Brain microvascular endothelial cell (primary cell): ENCODE measurements at regions not wholly inside any gene's neighbourhood (a gene's known extent, or its start where the extent isn't known, plus 50 kb on each side); places are given as distances from the start of the nearest gene placed in this dataset.

Experiments used
- DNase-seq: peaks from one replicate; pipeline ENCODE4 v3.0.0-alpha.2; 2020
- H3K27ac ChIP-seq: fragments of 250-450 bp; sonication (Bioruptor Pico); 2 replicates; pipeline ENCODE4 v1.5.1; 2020; ENCODE audit warnings: mild to moderate bottlenecking, moderate library complexity
- H3K27me3 ChIP-seq: fragments of 250-450 bp; sonication (Bioruptor Pico); replicated peaks from 2 replicates; pipeline ENCODE4 v1.5.1; 2020; ENCODE audit warnings: mild to moderate bottlenecking
- H3K36me3 ChIP-seq: fragments of 250-450 bp; sonication (Bioruptor Pico); replicated peaks from 2 replicates; pipeline ENCODE4 v1.5.1; 2020; ENCODE audit warnings: mild to moderate bottlenecking
- H3K4me3 ChIP-seq: 2 replicates; pipeline ENCODE4 v1.5.1; 2011; ENCODE audit warnings: low read depth, mild to moderate bottlenecking, control low read depth, low read length, moderate library complexity
- in situ Hi-C: cut with HindIII; loops from 2 replicates; pipeline ENCODE4 v1.10.0; 2017; ENCODE audit warnings: low sequenced_read_pairs, low pct_ligation_motif_present
- TF ChIP-seq, protein P1 (sequence below): IDR thresholded peaks from 2 replicates; pipeline ENCODE4 v1.5.1; 2011; ENCODE audit warnings: low read depth, mild to moderate bottlenecking, moderate library complexity, low read length, control low read depth, inconsistent platforms; ENCODE audit errors: missing control alignments

DNA sequence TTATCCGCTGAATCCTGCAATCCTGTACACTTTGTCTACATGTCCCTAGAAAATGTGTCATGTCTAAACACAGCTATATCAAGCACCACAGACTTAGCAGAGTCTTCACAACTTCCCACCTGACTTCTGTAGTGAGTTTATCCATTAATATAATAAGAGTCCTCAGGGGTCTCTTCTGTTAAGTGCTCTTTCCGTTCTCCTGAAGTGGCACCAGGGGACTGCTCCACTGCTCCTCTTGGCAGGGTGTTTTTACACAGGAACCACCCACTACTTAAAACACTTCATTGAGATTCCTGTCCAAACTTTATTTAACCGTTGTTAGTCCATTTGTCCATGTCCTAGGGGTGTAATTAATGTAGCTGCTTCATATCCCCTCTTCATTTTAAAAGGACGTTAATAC, 1000.4 kb downstream of the STPG2 start:
- no peak for DNase-seq
- H3K36me3 ChIP-seq, result no peaks in the 10 kb centered on the region
- H3K27me3 ChIP-seq, result no peaks in the 10 kb centered on the region
- no peak overlapping the region for H3K27ac ChIP-seq
- no peak overlapping the region for H3K4me3 ChIP-seq
- TF ChIP-seq, protein P1, sequence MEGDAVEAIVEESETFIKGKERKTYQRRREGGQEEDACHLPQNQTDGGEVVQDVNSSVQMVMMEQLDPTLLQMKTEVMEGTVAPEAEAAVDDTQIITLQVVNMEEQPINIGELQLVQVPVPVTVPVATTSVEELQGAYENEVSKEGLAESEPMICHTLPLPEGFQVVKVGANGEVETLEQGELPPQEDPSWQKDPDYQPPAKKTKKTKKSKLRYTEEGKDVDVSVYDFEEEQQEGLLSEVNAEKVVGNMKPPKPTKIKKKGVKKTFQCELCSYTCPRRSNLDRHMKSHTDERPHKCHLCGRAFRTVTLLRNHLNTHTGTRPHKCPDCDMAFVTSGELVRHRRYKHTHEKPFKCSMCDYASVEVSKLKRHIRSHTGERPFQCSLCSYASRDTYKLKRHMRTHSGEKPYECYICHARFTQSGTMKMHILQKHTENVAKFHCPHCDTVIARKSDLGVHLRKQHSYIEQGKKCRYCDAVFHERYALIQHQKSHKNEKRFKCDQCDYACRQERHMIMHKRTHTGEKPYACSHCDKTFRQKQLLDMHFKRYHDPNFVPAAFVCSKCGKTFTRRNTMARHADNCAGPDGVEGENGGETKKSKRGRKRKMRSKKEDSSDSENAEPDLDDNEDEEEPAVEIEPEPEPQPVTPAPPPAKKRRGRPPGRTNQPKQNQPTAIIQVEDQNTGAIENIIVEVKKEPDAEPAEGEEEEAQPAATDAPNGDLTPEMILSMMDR, result no peak
- in situ Hi-C loops, result no loop called here

DNA sequence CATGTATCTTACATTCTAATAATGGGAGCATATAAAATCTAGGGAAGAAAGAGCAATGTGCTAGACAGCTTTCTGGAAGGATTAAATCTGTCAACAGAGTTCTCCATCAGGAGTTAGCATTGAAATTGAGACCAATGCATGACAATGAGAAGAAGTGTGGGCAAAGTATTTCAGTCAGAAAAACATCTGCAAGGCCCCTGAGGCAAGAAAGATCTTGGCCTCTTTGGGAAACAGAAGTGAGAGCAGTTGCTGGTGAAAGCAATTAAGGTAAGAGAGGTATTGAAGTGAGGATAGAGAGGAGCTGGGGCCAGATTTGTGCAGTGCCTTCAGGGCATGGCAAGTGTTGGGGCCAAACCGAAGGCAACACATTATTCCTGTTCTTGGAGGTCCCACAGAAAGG, 999.1 kb downstream of the STPG2 start:
- TF ChIP-seq, protein P1, result no peak

DNA sequence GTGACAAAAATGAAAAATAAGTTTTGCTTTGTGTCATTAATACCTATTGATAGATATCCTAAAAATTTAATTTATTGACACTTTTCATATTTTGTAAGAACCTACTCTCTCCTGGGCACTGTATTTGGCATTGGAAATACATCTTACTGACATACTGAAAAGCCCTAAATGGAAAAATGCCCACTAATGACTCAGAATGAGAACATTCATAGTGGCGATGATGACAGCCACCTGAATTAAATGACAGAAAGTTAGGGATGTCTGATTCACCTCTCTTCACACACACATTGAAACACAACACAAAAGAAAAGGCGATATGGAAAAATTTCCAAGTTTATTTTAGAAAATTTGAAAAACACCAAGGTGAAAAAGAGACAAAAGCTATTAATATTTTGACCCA, 992.3 kb downstream of the STPG2 start:
- H3K27ac ChIP-seq, result no peak overlapping the region

More for the DNA sequence above, 999.1 kb downstream of the STPG2 start:
- DNase-seq, result no peak
- Histone ChIP-seq H3K36me3 (no peaks in the 10 kb centered on the region), H3K27ac (no peak overlapping the region), H3K4me3 (no peak overlapping the region), H3K27me3 (no peaks in the 10 kb centered on the region)
- in situ Hi-C loops, result no loop called here

DNA sequence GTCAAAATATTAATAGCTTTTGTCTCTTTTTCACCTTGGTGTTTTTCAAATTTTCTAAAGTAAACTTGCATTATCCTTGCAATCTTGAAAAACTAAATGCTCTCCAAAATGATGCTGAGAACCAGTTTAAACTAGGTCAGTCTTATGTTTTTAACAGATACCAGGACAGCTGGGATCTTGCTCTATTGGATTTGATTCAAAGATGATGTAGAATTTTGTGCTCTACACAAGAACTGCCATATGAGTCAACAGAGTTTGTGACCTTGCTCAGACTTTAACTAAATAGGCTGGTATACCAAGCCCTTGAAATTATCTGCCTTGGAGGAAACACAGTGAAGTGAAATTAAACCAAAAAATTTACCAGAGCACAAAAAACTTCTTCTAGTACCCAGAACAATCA, 991.1 kb downstream of the STPG2 start:
- Histone ChIP-seq H3K36me3 (no peaks in the 10 kb centered on the region), H3K27me3 (no peaks in the 10 kb centered on the region), H3K4me3 (no peak overlapping the region), H3K27ac (no peak overlapping the region)
- TF ChIP-seq, protein P1, result no peak
- DNase-seq, result no peak
- in situ Hi-C loops, result no loop called here

More for the DNA sequence above, 992.3 kb downstream of the STPG2 start:
- DNase-seq, result no peak
- H3K27me3 ChIP-seq, result no peaks in the 10 kb centered on the region
- no peak overlapping the region for H3K4me3 ChIP-seq
- H3K36me3 ChIP-seq, result no peaks in the 10 kb centered on the region
- TF ChIP-seq, protein P1, result no peak
- in situ Hi-C loops, result no loop called here

DNA sequence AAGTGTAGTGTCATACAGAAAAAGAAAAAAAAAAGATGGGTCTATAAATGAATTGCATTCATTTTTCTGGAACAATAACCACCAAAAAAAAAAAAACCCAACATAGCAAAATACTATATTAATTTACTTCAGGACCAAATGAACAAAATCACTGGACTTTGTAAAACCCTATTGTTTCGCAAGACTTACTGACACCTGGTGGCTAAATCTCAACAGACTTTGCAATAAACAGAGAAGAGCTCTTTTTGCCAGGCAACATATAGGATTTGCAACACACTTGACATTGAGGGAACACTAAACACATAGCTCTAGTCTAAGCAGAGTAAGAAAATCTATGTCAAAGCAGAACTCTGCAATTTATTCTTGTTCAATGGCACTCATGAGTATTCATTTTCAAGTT, 990.2 kb downstream of the STPG2 start:
- TF ChIP-seq, protein P1, result peak; percentile 22
- Histone ChIP-seq H3K27ac (no peak overlapping the region), H3K27me3 (no peaks in the 10 kb centered on the region), H3K4me3 (no peak overlapping the region), H3K36me3 (no peaks in the 10 kb centered on the region)
- peak; percentile 9 for DNase-seq
- in situ Hi-C loops, result no loop called here

DNA sequence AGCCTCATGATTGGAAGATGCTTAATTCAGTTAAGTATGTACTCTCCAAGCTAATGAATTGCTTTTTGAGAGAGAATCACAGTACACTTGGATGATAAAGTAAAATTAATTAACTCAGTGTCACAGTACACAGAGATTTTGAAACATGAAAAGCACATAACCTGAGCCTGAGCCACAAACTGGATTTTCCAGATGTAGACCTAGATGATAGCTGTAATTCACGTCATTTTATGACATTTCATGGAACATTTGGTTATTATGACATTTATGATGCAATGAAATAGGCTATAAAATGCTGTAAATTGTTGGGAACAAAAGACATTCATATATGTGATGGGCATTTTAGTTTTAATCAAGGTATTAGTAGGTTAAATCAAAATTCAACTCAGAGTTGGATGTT, 983.7 kb downstream of the STPG2 start:
- in situ Hi-C loops, result no loop called here
- no peak for DNase-seq
- Histone ChIP-seq H3K27ac (no peak overlapping the region), H3K27me3 (no peaks in the 10 kb centered on the region), H3K4me3 (no peak overlapping the region), H3K36me3 (no peaks in the 10 kb centered on the region)
- TF ChIP-seq, protein P1, result no peak
